Muscle of arm (tissue), 1 donor: ENCODE measurements at regions not wholly inside any gene's neighbourhood (a gene's known extent, or its start where the extent isn't known, plus 50 kb on each side); places are given as distances from the start of the nearest gene placed in this dataset.
A peak's percentile ranks its signal among the peaks of the same experiment; 100 is the strongest.
"Not testable (repeated sequence)": the region's sequence is repeated elsewhere in the genome, so short reads cannot be mapped to it uniquely, and the experiment has no call there.

Source experiments
- DNase-seq: peaks from one replicate; pipeline ENCODE4 v3.0.0-alpha.2; 2013

GRCh38 chr3:170814822-170815221 lies 55.2 kb downstream of the RPL22L1 start:
- DNase-seq = no peak

GRCh38 chr3:170813266-170813665 lies 56.7 kb downstream of the RPL22L1 start:
- DNase-seq = no peak

DNA sequence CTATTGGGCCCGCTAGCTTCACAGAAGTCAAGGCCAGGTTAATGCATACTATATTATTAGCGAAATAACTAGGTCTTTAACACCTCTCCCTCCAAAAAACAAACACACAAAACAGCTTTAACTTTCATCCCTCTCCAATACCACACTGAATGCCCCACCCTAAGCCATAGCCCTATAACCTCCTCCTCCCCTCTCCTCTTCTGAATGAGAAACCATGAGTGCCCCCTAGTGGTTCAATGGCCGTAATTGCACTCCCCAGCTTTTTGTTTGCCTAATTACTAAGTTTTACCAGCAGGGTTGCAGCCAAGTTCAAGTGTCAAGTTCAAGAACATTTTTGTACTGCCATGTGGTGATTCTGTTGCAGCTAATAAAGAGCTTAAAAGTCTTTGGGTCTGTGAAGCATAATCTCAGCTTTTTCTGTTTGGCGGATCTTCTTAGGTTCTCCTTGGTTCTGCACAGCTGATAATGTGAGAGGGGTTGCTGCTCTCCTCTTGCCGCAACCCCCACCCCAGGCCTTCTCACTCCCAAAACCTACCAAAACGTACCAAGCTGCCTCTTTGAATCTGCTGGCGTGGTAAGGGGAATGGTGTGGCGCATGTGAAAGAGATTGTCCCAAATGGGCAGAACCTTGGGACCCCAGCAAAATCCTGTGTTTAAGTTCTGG lies 57.9 kb downstream of the RPL22L1 start:
- peak; percentile 66 for DNase-seq

GRCh38 chr3:170811515-170811914 lies 58.5 kb downstream of the RPL22L1 start:
- no peak for DNase-seq

DNA sequence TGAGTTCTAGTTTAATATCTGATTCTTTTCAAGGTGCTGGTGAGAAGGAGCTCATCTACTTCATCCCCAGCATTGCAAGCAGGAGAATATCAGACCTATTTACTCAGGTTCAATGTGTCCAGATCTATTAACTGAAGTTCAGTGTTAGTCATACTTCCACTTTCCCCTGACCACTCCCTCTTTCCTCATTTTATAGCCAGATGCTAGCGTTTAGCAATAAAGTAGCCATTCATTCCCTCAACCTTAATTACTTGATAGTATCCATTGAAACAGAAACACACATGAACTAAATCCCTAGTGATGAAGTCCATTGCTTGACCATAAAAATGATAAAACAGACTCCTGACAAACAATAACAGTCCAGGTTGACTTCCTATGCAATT lies 60.0 kb downstream of the RPL22L1 start:
- no peak for DNase-seq

- DNase-seq = no peak
These were observed 60.7 kb downstream of the RPL22L1 start for GRCh38 chr3:170809007-170809974.

DNA sequence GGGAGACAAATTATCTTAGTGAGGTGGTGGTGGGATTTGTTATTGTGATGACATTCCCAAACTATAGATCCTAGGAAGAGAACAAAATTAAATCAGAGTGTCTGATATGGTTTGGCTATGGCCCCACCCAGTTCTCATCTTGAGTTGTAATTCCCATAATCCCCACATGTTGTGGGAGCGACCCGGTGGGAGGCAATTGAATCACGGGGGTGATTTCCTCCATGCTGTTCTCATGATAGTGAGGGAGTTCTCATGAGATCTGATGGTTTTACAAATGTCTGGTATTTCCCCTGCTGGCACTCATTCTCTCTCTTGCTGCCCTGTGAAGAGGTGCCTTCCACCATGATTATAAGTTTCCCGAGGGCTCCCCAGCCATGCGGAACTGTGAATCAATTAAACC lies 62.0 kb downstream of the RPL22L1 start:
- DNase-seq = no peak

DNA sequence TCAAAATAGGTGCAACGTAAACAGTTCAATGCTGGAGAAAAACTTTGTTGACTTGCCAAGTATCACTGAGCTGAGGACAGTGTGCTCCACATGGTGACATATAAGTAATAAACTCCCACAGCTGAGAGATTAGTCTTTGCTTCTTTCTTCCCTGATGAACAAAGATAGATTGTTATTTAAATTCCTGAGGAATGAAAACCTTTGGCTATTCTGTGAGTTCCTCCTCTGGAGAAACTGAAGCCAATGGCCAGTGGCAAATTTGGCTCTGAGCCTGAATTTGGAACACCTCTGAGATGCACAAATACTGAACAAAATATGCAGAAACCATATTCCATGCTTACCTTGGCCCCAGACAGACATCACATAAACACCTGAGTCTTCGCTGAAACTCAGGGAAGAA lies 63.3 kb downstream of the RPL22L1 start:
- DNase-seq = no peak

GRCh38 chr3:170806141-170806540 lies 63.9 kb downstream of the RPL22L1 start:
- DNase-seq = no peak

- not testable (repeated sequence) for DNase-seq
These were observed 64.7 kb downstream of the RPL22L1 start for GRCh38 chr3:170805296-170805695.

- DNase-seq = not testable (repeated sequence)
These were observed 65.4 kb downstream of the RPL22L1 start for GRCh38 chr3:170804634-170805033.

- DNase-seq = no peak
These were observed 65.9 kb downstream of the RPL22L1 start for GRCh38 chr3:170804078-170804477.

- no peak for DNase-seq
These were observed 67.5 kb downstream of the RPL22L1 start for GRCh38 chr3:170802164-170803151.

DNA sequence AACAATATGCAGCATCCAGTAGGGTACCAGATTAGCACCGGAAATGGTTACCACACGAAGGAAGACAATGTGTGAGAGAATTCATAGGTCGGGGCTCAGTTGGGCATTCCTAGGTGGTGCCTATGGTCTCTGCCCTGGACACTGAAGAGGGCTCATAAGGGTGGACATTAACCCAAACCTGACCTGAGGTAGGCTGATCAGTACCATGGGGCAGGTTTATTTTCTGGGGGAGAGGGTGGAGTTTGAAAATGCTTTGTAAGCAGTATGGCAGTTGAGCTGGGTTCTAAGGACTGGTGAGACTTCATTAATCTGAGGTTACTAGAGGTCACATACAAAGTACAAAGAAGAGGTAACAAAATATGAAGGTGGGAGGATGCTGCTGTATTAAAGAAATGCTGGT lies 68.4 kb downstream of the RPL22L1 start:
- no peak for DNase-seq

GRCh38 chr3:170800275-170800674 lies 69.7 kb downstream of the RPL22L1 start:
- not testable (repeated sequence) for DNase-seq

DNA sequence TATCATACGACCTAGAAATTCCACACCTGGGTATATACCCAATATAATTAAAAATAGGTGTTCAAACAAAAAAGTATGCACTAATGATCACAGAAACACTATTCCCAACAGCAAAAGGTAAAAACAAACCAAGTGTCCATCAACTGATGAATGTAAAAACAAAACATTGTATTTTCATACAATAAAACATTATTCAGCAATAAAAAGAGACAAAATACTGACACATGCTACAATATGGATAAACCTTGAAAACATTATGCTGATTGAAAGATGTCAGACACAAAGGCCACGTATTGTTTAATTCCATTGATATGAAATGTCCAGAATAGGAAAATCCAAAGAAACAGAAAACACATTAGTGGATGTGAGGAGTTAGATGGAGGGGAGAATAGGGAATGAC lies 71.0 kb downstream of the RPL22L1 start:
- DNase-seq = no peak

GRCh38 chr3:170797685-170798084 lies 72.3 kb downstream of the RPL22L1 start:
- no peak for DNase-seq

DNA sequence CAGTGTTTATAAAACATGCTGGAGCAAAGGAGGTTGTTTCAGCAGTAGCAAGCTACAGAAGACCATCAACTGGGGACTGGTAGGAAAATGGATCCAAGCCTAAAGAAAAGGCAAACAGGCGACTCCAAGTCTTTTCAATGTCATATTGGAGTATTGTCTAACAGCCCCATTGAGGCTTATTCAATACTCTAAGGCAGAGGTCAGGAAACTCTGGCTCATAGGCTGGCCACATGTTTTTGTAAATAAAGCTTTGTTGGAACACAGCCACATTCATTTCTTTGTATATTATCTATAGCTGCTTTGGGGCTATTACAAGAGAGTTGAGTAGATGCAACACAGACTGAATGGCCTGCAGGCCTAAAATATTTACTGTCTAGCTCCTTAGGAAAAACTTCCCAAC lies 77.5 kb downstream of the RPL22L1 start:
- peak; percentile 63 for DNase-seq

GRCh38 chr3:170790647-170791046 lies 79.3 kb downstream of the RPL22L1 start:
- DNase-seq = no peak

- DNase-seq = no peak
These were observed 82.5 kb downstream of the RPL22L1 start for GRCh38 chr3:170787464-170787863.

DNA sequence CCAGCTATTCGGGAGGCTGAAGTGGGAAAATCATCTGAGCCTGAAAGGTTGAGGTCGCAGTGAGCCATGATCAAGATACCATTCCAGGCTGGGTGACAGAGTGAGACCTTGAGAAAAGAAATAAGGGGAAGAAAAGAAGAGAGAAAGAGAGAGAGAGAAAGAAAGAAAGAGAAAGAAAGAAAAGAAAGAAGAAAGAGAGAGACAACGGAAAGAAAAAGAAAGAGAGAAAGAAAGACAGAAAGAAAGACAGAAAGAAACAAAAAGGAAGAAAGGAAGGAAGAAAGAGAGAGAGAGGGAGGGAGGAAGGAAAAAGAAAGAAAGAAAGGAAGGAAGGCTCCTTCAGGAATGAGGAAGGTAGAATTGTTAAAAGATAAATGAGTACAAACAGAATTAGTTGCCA lies 84.5 kb downstream of the RPL22L1 start:
- DNase-seq = no peak

GRCh38 chr3:170784406-170784805 lies 85.6 kb downstream of the RPL22L1 start:
- no peak for DNase-seq
